Choroid plexus epithelial cell (primary cell): ENCODE measurements at regions not wholly inside any gene's neighbourhood (a gene's known extent, or its start where the extent isn't known, plus 50 kb on each side); places are given as distances from the start of the nearest gene placed in this dataset.

ENCODE experiments used
- DNase-seq: peaks from one replicate; pipeline ENCODE4 v3.0.0-alpha.2; 2010; ENCODE audit warnings: low read depth
- H3K4me3 ChIP-seq: 2 replicates; pipeline ENCODE4 v1.5.1; 2011; ENCODE audit warnings: low read depth, mild to moderate bottlenecking, control low read depth, low read length, moderate library complexity
- TF ChIP-seq, protein P1 (sequence below): conservative IDR thresholded peaks from 2 replicates; pipeline ENCODE4 v1.5.1; 2011; ENCODE audit warnings: low read depth, mild to moderate bottlenecking, control low read depth, inconsistent platforms, low read length, moderate library complexity

DNA sequence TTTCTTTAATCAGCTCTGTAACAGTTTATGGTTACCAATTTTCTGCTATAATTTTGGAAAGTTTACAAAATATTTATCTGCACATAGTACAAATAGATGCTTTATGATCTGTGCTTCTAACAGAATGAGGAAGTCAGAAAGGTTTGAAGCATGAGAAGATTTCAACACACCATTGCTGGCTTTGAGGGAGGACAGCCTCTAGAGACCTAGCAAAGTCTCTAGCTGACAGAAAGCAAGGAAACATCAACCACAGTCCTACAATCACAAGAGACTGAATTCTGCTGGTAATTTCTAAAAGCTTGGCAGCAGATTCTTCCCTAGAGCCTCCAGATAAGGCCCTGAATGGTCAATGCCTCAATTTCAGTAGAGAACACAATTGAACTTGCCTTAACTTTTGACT, 750.8 kb upstream of the SLC35B3 start:
- no peak overlapping the region for H3K4me3 ChIP-seq
- TF ChIP-seq, protein P1, sequence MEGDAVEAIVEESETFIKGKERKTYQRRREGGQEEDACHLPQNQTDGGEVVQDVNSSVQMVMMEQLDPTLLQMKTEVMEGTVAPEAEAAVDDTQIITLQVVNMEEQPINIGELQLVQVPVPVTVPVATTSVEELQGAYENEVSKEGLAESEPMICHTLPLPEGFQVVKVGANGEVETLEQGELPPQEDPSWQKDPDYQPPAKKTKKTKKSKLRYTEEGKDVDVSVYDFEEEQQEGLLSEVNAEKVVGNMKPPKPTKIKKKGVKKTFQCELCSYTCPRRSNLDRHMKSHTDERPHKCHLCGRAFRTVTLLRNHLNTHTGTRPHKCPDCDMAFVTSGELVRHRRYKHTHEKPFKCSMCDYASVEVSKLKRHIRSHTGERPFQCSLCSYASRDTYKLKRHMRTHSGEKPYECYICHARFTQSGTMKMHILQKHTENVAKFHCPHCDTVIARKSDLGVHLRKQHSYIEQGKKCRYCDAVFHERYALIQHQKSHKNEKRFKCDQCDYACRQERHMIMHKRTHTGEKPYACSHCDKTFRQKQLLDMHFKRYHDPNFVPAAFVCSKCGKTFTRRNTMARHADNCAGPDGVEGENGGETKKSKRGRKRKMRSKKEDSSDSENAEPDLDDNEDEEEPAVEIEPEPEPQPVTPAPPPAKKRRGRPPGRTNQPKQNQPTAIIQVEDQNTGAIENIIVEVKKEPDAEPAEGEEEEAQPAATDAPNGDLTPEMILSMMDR: no peak
- no peak for DNase-seq

DNA sequence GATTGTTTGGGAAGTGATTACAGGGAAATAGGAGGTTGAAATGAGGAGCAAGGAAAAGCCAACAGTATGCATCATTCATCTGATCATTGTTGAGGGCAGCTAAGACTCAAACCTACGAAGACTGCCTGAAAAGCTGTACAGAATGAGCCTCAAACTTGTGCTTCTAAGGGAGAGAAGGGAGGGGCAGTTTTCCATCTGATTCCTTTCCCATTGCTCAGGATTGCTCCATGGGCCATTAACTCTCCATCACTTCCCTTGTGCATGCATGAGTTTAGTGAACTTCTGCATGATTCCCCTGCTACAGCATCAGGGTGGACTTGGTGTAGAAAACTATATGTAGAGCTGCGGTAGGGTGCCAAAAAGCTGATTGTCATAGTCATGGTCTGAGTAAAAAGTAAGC, 742.7 kb upstream of the SLC35B3 start:
- H3K4me3 ChIP-seq: no peak overlapping the region
- TF ChIP-seq, protein P1: no peak

DNA sequence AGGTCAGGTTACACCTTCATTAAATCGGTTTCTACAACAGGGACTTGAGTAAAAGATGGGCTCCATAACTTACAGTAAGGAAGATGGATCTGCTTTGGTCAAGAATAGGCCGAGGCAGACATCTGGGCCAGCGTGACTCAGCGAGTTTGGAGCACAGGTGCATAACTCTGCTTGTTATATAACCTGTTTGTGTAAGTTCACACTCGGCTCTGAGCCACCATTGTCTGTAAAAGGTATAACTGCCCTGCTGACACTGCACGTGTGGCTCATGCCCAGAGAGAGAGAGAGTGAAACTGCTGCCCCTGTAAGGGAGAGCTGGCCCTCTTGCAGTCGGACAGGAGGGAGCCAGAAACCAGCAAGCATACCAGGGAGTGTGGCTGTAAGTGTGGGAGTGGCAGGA, 737.9 kb upstream of the SLC35B3 start:
- TF ChIP-seq, protein P1: no peak
- no peak overlapping the region for H3K4me3 ChIP-seq
- no peak for DNase-seq

More for the DNA sequence above, 742.7 kb upstream of the SLC35B3 start:
- no peak for DNase-seq

DNA sequence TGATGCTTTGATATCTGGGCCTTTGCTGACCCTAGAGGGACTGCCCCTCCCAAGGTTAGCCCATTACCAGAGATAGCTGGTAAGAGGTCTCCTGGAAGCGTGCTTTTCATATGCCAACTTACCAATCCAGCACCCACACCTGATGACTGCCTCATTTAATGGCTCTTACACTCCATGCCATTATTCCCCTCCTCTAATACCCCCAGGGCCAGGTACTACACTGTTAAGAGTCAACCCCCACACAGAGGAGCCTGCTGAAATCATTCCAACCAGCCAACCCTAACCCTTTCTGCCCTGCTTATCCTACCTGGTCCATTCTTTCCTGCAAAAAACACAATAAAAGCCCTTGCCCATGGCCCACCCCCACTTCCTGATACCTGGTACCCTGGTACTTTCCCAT, 736.8 kb upstream of the SLC35B3 start:
- no peak overlapping the region for H3K4me3 ChIP-seq
- TF ChIP-seq, protein P1: no peak
- no peak for DNase-seq

DNA sequence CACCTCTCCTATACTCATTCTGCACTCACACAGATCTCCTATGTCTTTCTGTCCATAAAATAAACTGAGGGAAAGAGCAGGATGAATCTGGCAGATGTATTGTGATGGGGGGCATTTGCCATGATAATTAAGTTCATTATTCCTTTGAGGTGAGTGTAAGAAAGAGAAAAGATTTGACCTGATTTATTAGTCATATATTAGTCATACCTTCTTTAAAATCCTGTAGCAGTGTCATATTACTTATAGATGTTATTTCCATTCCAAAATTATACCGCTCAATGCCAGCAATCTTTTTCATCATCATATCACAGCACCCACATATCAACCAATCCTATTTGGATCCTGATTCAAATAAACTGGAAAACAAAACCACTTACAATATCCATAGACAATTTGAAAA, 733.3 kb upstream of the SLC35B3 start:
- no peak overlapping the region for H3K4me3 ChIP-seq
- TF ChIP-seq, protein P1: no peak
- DNase-seq: no peak

DNA sequence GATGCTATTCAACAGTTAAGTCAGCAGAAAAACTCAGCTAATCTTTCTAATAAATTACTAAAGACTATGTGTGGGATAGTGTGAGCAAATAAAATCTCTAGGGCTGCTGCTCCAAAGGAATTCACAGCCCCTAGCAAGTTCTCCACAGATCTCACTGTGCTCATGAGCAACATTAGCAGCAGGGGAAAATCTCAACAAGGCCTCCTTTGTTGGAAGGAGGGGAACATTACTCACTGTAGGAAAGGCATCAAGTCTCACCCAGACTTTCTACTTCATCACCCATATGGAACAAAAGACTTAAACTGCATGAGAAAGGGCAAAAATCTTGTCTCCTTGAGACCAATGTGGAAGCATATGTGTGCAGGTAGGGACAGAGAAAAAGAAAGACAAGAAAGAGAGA, 726.4 kb upstream of the SLC35B3 start:
- TF ChIP-seq, protein P1: no peak
- DNase-seq: no peak
- no peak overlapping the region for H3K4me3 ChIP-seq

DNA sequence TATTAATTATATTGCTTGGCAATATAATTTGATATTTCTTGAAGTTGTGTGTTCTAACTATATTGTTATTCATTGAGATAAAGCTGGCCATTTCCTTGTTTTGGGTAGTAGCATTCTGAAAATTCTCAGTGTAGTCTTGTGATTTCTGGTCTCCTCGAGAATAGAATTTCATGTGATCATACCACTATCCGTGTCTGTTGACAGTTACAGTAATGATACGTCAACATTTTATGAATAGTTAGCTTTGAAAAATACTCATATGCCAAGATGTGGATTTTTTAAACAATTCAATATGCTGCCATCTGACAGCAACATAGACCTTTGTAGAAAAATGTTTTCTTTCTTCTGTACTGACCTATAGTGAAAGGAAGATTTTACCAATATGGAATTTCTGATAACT, 723.7 kb upstream of the SLC35B3 start:
- DNase-seq: no peak
- H3K4me3 ChIP-seq: no peak overlapping the region
- TF ChIP-seq, protein P1: no peak
